Mesenchymal stem cell (in vitro differentiated cells and primary cell): ENCODE measurements at regions not wholly inside any gene's neighbourhood (a gene's known extent, or its start where the extent isn't known, plus 50 kb on each side); places are given as distances from the start of the nearest gene placed in this dataset.

Experiments
- DNase-seq: peaks from one replicate; pipeline ENCODE4 v3.0.0-alpha.2; 2013
- H2AFZ ChIP-seq: one replicate; pipeline ENCODE4 v1.6.1; 2013; ENCODE audit warnings: low read depth, mild to moderate bottlenecking, control low read depth, inconsistent platforms, low read length, moderate library complexity
- H2AK5ac ChIP-seq: 2 replicates; pipeline ENCODE4 v1.6.1; 2013; ENCODE audit warnings: low read length, moderate library complexity, mild to moderate bottlenecking, inconsistent platforms; ENCODE audit not compliant: severe bottlenecking
- H2BK120ac ChIP-seq: one replicate; pipeline ENCODE4 v1.6.1; 2013; ENCODE audit warnings: low read depth, mild to moderate bottlenecking, inconsistent platforms, low read length, moderate library complexity
- H2BK12ac ChIP-seq, 2 experiments: one replicate each; pipeline ENCODE4 v1.6.1; 2013; ENCODE audit warnings: inconsistent platforms in 2 of 2, low read length in 2 of 2, mild to moderate bottlenecking in 2 of 2, moderate library complexity in 2 of 2, control low read depth in 1 of 2
- H2BK15ac ChIP-seq: one replicate; pipeline ENCODE4 v1.6.1; 2013; ENCODE audit warnings: mild to moderate bottlenecking, low read depth, inconsistent platforms; ENCODE audit not compliant: poor library complexity, severe bottlenecking
- H2BK5ac ChIP-seq: 2 replicates; pipeline ENCODE4 v1.6.1; 2013; ENCODE audit warnings: low read depth, mild to moderate bottlenecking, low read length, control low read depth, inconsistent platforms; ENCODE audit not compliant: poor library complexity, severe bottlenecking
- H3K14ac ChIP-seq, 2 experiments: one replicate each; pipeline ENCODE4 v1.6.1; 2013; ENCODE audit warnings: inconsistent platforms in 2 of 2, low read length in 2 of 2, control low read depth in 1 of 2, mild to moderate bottlenecking in 1 of 2, moderate library complexity in 1 of 2
- H3K18ac ChIP-seq, 2 experiments: one replicate each; pipeline ENCODE4 v1.6.1; 2013; ENCODE audit warnings: inconsistent platforms in 2 of 2, low read length in 2 of 2, control low read depth in 1 of 2, low read depth in 1 of 2, mild to moderate bottlenecking in 1 of 2
- H3K23ac ChIP-seq, 2 experiments: one replicate each; pipeline ENCODE4 v1.6.1; 2013; ENCODE audit warnings: inconsistent platforms in 2 of 2, low read length in 2 of 2, mild to moderate bottlenecking in 2 of 2, moderate library complexity in 2 of 2, control low read depth in 1 of 2
- H3K27ac ChIP-seq: 2 replicates; pipeline ENCODE4 v1.5.1; 2013; ENCODE audit warnings: mild to moderate bottlenecking, moderate library complexity, low read length, control low read depth, inconsistent platforms; ENCODE audit not compliant: poor library complexity, severe bottlenecking
- H3K27me3 ChIP-seq, 2 experiments: 2 replicates each; pipeline versions ENCODE4 v1.6.1 to v1.7.0; 2013; ENCODE audit warnings: low read length in 2 of 2, mild to moderate bottlenecking in 2 of 2, moderate library complexity in 2 of 2, control low read depth in 1 of 2, inconsistent platforms in 1 of 2; ENCODE audit not compliant: control insufficient read depth in 1 of 2, insufficient read depth in 1 of 2
- H3K36me3 ChIP-seq, 2 experiments: 2 replicates each; pipeline versions ENCODE4 v1.6.1 to v1.7.0; 2013; ENCODE audit warnings: low read length in 2 of 2, control low read depth in 1 of 2, inconsistent platforms in 1 of 2, low read depth in 1 of 2, mild to moderate bottlenecking in 1 of 2; ENCODE audit not compliant: insufficient read depth in 2 of 2, control insufficient read depth in 1 of 2
- H3K4ac ChIP-seq, 2 experiments: one replicate each; pipeline ENCODE4 v1.6.1; 2013; ENCODE audit warnings: inconsistent platforms in 2 of 2, low read length in 2 of 2, mild to moderate bottlenecking in 2 of 2, moderate library complexity in 2 of 2, control low read depth in 1 of 2, low read depth in 1 of 2
- H3K4me1 ChIP-seq: 2 replicates; pipeline ENCODE4 v1.6.1; 2013; ENCODE audit warnings: low read depth, low read length, control low read depth; ENCODE audit not compliant: control insufficient read depth, insufficient read depth
- H3K4me2 ChIP-seq: 2 replicates; pipeline ENCODE4 v1.6.1; 2013; ENCODE audit warnings: low read length, mild to moderate bottlenecking, inconsistent platforms; ENCODE audit not compliant: poor library complexity, severe bottlenecking
- H3K4me3 ChIP-seq, 2 experiments: 2 replicates each; pipeline versions ENCODE4 v1.5.1 to v1.7.0; 2013; ENCODE audit warnings: low read length in 2 of 2, mild to moderate bottlenecking in 2 of 2, control low read depth in 1 of 2, low read depth in 1 of 2; ENCODE audit not compliant: insufficient read depth in 1 of 2
- H3K79me1 ChIP-seq: replicated peaks from 2 replicates; pipeline ENCODE4 v1.6.1; 2013; ENCODE audit warnings: mild to moderate bottlenecking, control low read depth, low read length, inconsistent platforms; ENCODE audit not compliant: poor library complexity, severe bottlenecking
- H3K9ac ChIP-seq: 2 replicates; pipeline ENCODE4 v1.7.0; 2013; ENCODE audit warnings: mild to moderate bottlenecking, low read length, moderate library complexity
- H3K9me3 ChIP-seq: 2 replicates; pipeline ENCODE4 v1.7.0; 2013; ENCODE audit warnings: mild to moderate bottlenecking, low read length; ENCODE audit not compliant: control insufficient read depth
- H4K8ac ChIP-seq: one replicate; pipeline ENCODE4 v1.6.1; 2013; ENCODE audit warnings: inconsistent platforms, mild to moderate bottlenecking, low read length, moderate library complexity
- H4K91ac ChIP-seq: one replicate; pipeline ENCODE4 v1.6.1; 2013; ENCODE audit warnings: mild to moderate bottlenecking, low read length, inconsistent platforms
- WGBS: methylation state at CpG from one replicate; pipeline ENCODE4 v1.1.7; 2013; ENCODE audit warnings: mixed read lengths; 5-methylcytosine and 5-hydroxymethylcytosine counted together

DNA sequence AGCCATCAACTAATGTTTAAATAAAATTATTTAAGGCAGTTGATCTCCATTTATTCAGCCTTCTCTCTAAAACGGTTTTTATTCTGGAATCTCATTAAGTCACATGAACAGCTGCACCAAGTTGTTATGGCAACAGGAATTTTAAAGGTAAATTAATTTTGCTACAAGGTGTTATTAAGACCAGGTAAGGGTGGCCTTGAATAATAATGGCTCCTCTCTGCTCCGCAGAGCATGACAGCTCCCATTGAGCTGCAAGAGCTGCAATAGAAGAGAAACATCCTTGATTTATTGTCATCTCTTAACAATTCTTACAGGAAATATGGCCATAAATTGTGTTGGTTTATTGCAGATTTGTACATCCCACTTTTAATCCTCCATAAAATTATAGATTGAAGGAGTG is 165.8 kb downstream of the KLF6 start:
- Histone ChIP-seq H3K9ac (no peak overlapping the region), H3K18ac (no peak overlapping the region), H2BK12ac (no peak overlapping the region), H3K9me3 (peaks cover 8% of the 10 kb centered on the region), H2AK5ac (no peak overlapping the region), H4K8ac (no peak overlapping the region), H3K4ac (no peak overlapping the region), H3K4me2 (no peak overlapping the region), H3K23ac (no peak overlapping the region), H2BK120ac (no peak overlapping the region), H3K79me1 (peaks cover 6% of the 10 kb centered on the region), H3K27ac (no peak overlapping the region), H3K4me1 (no peaks in the 10 kb centered on the region), H3K14ac (no peak overlapping the region), H2BK15ac (no peak overlapping the region), H3K36me3 (no peaks in the 10 kb centered on the region), H3K4me3 (no peak overlapping the region), H3K27me3 (no peaks in the 10 kb centered on the region), H2BK5ac (no peak overlapping the region), H2AFZ (no peak overlapping the region), H4K91ac (no peak overlapping the region)
- WGBS: no CpG with 5 or more reads among the region's 2 CpGs
- DNase-seq: no peak

DNA sequence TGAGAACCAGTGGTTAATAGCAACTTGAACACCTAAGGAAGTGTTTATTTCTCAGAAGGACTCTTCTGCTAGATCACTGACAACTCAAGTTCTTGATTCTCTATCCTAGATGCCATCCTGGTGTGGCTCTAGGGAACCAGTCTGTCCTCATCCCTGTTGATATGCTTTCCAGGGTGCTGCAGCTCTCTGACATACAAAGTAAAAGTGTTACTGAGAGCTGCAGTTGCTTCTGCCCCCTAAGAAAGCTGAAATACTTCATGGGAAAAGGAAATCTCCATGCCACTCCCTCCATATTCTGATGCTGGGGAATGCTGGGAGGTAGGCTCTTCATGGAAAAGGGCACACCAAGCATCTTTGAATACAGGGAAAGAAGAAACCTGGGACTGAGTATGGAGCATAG is 168.1 kb downstream of the KLF6 start:
- DNase-seq: no peak
- H3K4ac ChIP-seq: no peak overlapping the region

DNA sequence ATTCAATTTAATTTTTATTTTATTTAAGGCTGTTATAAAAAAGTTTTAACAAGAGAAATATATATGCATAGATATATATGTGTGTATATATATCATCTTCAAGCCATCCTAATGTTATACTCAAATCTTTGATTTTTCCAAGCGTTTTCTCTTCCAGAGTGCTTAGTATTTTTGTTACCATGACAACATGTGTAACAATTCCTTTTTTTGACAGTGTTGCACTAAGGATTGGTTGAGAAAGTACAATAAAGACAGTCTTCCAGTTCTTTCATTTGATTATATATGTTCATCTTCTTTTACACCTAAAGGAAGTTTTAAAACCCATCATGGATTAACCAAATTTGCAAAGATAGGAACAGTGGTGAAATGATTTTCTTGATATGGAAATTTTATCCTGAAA is 171.7 kb downstream of the KLF6 start:
- H4K91ac ChIP-seq: no peak overlapping the region
- no peak for DNase-seq
- H3K27me3 ChIP-seq: no peaks in the 10 kb centered on the region
- no peak overlapping the region for H2BK120ac ChIP-seq
- no peak overlapping the region for H3K9ac ChIP-seq
- H3K9me3 ChIP-seq: peaks cover 26% of the 10 kb centered on the region
- H3K4me1 ChIP-seq: no peaks in the 10 kb centered on the region
- no peak overlapping the region for H2BK12ac ChIP-seq
- no peak overlapping the region for H3K14ac ChIP-seq
- H2AK5ac ChIP-seq: no peak overlapping the region
- no peak overlapping the region for H3K18ac ChIP-seq
- no peak overlapping the region for H3K4ac ChIP-seq
- H3K27ac ChIP-seq: no peak overlapping the region
- no peaks in the 10 kb centered on the region for H3K36me3 ChIP-seq
- no peak overlapping the region for H2BK15ac ChIP-seq
- peaks cover 3% of the 10 kb centered on the region for H3K79me1 ChIP-seq
- no CpG with 5 or more reads among the region's 1 CpG for WGBS
- H3K4me3 ChIP-seq: no peak overlapping the region
- no peak overlapping the region for H2AFZ ChIP-seq
- H4K8ac ChIP-seq: no peak overlapping the region
- H3K23ac ChIP-seq: no peak overlapping the region
- no peak overlapping the region for H3K4me2 ChIP-seq
- no peak overlapping the region for H2BK5ac ChIP-seq

More for the DNA sequence above, 168.1 kb downstream of the KLF6 start:
- Histone ChIP-seq H3K18ac (no peak overlapping the region), H3K27ac (no peak overlapping the region), H3K4me3 (no peak overlapping the region), H3K9me3 (peaks cover 14% of the 10 kb centered on the region), H2AK5ac (no peak overlapping the region), H2BK120ac (no peak overlapping the region), H2AFZ (no peak overlapping the region), H2BK15ac (no peak overlapping the region), H3K23ac (no peak overlapping the region), H3K79me1 (peaks cover 5% of the 10 kb centered on the region), H3K4me2 (no peak overlapping the region), H3K36me3 (no peaks in the 10 kb centered on the region), H2BK12ac (no peak overlapping the region), H3K9ac (no peak overlapping the region), H3K4me1 (no peaks in the 10 kb centered on the region), H3K27me3 (no peaks in the 10 kb centered on the region), H4K91ac (no peak overlapping the region), H2BK5ac (no peak overlapping the region), H4K8ac (no peak overlapping the region), H3K14ac (no peak overlapping the region)

GRCh38 chr10:3612183-3613001 is 172.6 kb downstream of the KLF6 start:
- no peak overlapping the region for H3K4me3 ChIP-seq
- H2BK120ac ChIP-seq: no peak overlapping the region
- no peaks in the 10 kb centered on the region for H3K4me1 ChIP-seq
- H4K91ac ChIP-seq: no peak overlapping the region
- peaks cover 30% of the 10 kb centered on the region for H3K9me3 ChIP-seq
- no peak overlapping the region for H2BK5ac ChIP-seq
- no peak overlapping the region for H3K27ac ChIP-seq
- H4K8ac ChIP-seq: no peak overlapping the region
- DNase-seq: no peak
- no peak overlapping the region for H2BK12ac ChIP-seq
- no peaks in the 10 kb centered on the region for H3K27me3 ChIP-seq
- no peak overlapping the region for H2AFZ ChIP-seq
- H3K4me2 ChIP-seq: no peak overlapping the region
- no peak overlapping the region for H2AK5ac ChIP-seq
- no peak overlapping the region for H3K14ac ChIP-seq
- H3K79me1 ChIP-seq: peaks cover 3% of the 10 kb centered on the region
- no peak overlapping the region for H3K9ac ChIP-seq
- no peak overlapping the region for H3K18ac ChIP-seq
- H2BK15ac ChIP-seq: no peak overlapping the region
- no peaks in the 10 kb centered on the region for H3K36me3 ChIP-seq
- WGBS: 92% methylated on average over 2 of the region's 3 CpGs
- H3K4ac ChIP-seq: no peak overlapping the region
- no peak overlapping the region for H3K23ac ChIP-seq
